Transverse colon (tissue), 4 donors: ENCODE measurements at regions not wholly inside any gene's neighbourhood (a gene's known extent, or its start where the extent isn't known, plus 50 kb on each side); places are given as distances from the start of the nearest gene placed in this dataset.

Experiments
- CTCF ChIP-seq, 5 experiments: fragments of 200-600 bp in 3 of 5; fragments of 450-650 bp in 2 of 5; sonication (generic) in 3 of 5; IDR thresholded peaks; 1 replicate in 2 of 5; 2 replicates in 3 of 5; pipeline ENCODE4 v1.5.1; 2016 to 2017; ENCODE audit warnings: antibody characterized with exemption in 5 of 5, inconsistent platforms in 3 of 5, mild to moderate bottlenecking in 2 of 5, moderate library complexity in 1 of 5
- EP300 ChIP-seq: sonication (generic); formaldehyde crosslinking; IDR thresholded peaks from one replicate; pipeline ENCODE4 v1.6.1; 2017; ENCODE audit warnings: antibody characterized with exemption, low read depth
- POLR2A ChIP-seq: fragments of 450-650 bp; IDR thresholded peaks from one replicate; pipeline ENCODE4 v1.6.1; 2016; ENCODE audit warnings: antibody characterized with exemption, mild to moderate bottlenecking, moderate library complexity
- POLR2AphosphoS5 ChIP-seq, 3 donors: sonication (generic); formaldehyde crosslinking; IDR thresholded peaks; one replicate each; pipeline ENCODE4 v1.6.1; 2016; ENCODE audit warnings: antibody characterized with exemption in 3 of 3

DNA sequence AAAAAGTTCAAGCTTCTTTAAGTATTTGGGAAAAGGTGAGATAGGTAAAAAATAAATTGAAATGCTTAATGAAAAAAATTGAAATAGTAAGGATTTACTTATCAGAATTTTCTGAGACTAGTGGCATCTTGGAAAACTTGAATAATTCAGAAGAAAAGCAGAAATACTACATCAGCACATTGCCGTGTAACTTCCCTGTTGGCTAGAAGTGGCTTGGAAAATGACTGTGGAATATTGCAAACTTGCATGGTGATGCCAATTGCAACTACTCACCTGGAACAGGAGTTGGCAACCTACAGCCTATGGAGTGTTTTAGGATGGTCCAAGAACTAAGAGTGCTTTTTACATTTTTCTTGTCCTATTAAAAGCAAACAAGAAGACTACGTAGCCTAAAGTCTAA lies 603.5 kb upstream of the VRK2 start:
- no peak for TF ChIP-seq POLR2A
- no peak for TF ChIP-seq CTCF (IDR thresholded peaks at IDR 0.05)
- TF ChIP-seq POLR2AphosphoS5 (IDR thresholded peaks at IDR 0.05), result no peak
- TF ChIP-seq EP300, result no peak
